ENCODE measurements at regions not wholly inside any gene's neighbourhood (a gene's known extent, or its start where the extent isn't known, plus 50 kb on each side); places are given as distances from the start of the nearest gene placed in this dataset.
"Not testable (repeated sequence)": the region's sequence is repeated elsewhere in the genome, so short reads cannot be mapped to it uniquely, and the experiment has no call there.

- DNase-seq (ENCODE audit: low read depth) = no peak
Observed at GRCh38 chr2:176854062-176854461, 358.5 kb upstream of the HNRNPA3 start.

- no peak for DNase-seq (ENCODE audit: low read depth)
Observed at GRCh38 chr2:176854878-176855277, 357.7 kb upstream of the HNRNPA3 start.

- no peak for DNase-seq (ENCODE audit: low read depth)
Observed at GRCh38 chr2:176856683-176857082, 355.9 kb upstream of the HNRNPA3 start.

- no peak for DNase-seq (ENCODE audit: low read depth)
Observed at GRCh38 chr2:176865336-176865735, 347.3 kb upstream of the HNRNPA3 start.

- no peak for DNase-seq (ENCODE audit: low read depth)
Observed at GRCh38 chr2:176872406-176872805, 340.2 kb upstream of the HNRNPA3 start.

- DNase-seq (ENCODE audit: low read depth) = no peak
Observed at GRCh38 chr2:176873403-176873802, 339.2 kb upstream of the HNRNPA3 start.

- DNase-seq (ENCODE audit: low read depth) = no peak
Observed at GRCh38 chr2:176876493-176877103, 336.0 kb upstream of the HNRNPA3 start.

DNA sequence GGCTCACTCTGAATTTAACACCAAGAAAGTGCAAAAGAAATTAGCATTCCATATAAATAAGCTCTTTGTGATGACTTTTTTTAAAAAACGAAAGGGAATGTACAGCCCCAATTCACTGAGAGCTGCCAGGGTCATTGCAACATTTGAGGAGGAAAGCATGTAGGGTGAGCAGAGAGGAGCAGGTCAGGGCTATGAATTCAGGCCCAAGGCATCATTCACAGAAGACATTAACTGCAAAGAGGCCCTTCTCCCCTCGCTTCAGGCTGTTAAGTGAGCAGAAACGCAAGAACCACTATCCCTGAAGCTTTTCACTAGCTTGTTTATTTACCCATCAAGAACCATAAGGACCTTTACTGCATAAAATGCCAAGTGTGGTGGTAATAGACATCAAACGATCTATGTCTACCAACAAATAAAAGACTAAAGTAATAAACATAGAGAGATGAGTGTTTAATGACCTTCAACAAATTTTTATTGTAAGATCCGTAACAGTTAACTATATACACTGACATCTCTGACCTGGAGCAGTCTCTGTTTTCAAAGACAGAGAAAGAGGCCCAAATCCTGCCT, 333.1 kb upstream of the HNRNPA3 start:
- DNase-seq (ENCODE audit: low read depth) = no peak

DNA sequence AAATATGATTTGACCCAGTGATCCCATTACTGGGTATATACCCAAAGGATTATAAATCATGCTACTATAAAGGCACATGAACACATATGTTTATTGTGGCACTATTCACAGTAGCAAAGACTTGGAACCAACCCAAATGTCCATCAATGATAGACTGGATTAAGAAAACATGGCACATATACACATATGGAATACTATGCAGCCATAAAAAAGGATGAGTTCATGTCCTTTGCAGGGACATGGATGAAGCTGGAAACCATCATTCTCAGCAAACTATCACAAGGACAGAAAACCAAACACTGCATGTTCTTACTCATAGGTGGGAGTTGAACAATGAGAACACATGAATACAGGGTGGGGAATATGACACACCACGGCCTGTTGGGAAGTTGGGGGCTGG, 330.5 kb upstream of the HNRNPA3 start:
- not testable (repeated sequence) for DNase-seq (ENCODE audit: low read depth)

DNA sequence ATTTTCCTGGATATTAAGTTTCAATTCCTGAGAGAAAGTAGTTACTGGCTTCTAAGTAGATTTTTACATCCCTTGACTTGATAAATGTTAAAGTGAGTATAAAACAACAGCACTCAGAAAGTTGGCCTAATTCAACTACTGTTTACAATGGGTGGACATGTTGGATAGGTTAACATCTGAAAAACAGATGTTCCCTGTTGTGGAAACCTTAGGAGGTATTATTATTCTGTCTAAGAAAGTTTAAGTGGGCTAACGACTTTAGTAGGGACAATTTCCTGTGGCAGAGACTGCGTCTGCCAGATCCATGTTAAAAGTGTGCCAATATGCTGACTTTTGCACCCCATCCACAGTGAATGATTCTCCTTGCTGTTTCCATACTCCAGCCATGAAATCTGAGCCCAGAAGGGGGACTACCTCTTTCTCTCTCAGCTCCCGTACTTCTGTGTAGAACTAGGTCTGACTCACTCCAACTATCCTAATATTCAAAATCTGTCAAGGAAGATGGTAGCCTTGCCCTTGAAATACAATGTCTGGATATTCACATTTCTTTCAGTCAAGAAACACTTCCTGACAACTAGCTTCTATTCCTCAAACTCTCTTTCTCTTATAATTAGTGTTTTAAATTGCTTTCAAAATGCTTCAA, 327.5 kb upstream of the HNRNPA3 start:
- no peak for DNase-seq (ENCODE audit: low read depth)

DNA sequence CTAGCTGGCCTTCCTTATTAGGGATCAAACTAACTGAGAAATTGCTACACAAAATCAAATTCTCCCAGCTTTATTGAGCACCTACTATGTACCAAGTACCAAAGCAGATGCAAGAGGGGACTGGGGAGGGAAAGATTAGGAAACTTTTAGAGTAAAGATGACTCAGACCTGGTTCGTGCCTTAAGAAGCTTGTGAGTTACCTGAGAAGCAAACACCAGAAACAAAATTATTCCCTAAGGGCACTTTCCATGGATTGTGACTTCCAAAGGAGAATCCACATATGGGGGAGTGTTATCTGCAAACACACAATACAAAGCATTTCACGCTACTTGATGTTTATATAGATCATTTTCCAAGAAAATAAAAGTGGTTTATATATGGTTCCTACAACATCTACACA, 326.9 kb upstream of the HNRNPA3 start:
- no peak for DNase-seq (ENCODE audit: low read depth)

DNA sequence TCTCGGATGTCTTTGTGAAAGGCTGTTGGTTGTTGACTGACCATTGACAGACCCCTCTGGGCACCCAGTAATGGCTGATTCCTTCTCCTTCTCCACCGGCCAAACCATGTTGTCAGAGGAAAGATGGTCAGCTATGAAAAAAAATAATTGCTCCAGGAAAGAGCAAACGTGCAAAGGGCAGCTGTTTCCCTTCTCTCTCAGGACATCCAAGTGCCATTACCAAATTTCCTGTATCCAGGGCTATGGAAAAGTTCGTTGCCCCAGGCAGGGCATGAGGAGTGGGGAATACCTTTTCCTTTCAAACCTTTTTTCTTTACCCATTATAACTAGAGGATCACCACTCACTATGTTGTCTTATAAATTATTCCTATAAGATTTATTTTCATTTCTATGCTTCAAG, 321.5 kb upstream of the HNRNPA3 start:
- DNase-seq (ENCODE audit: low read depth) = no peak

DNA sequence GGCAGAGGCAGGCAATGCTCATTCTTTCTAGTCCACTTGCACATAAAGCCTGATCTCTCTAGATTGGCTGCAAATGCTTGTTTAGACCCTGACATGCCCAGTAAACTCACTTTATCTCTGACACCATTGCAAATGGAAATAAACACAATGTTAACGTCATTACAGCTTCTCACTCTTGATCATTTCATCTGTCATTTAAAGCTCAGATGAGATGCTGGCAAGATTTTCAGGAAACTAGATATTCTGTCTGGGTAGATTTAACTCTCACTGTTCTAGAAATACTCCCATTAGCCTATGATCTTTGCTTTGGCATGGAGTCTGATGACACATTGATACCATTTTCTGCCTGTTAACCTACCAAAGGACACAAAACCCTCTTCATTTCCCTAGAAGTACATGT, 320.7 kb upstream of the HNRNPA3 start:
- DNase-seq (ENCODE audit: low read depth) = no peak

- DNase-seq (ENCODE audit: low read depth) = no peak
Observed at GRCh38 chr2:176892676-176893226, 319.8 kb upstream of the HNRNPA3 start.

- no peak for DNase-seq (ENCODE audit: low read depth)
Observed at GRCh38 chr2:176895158-176895557, 317.4 kb upstream of the HNRNPA3 start.

DNA sequence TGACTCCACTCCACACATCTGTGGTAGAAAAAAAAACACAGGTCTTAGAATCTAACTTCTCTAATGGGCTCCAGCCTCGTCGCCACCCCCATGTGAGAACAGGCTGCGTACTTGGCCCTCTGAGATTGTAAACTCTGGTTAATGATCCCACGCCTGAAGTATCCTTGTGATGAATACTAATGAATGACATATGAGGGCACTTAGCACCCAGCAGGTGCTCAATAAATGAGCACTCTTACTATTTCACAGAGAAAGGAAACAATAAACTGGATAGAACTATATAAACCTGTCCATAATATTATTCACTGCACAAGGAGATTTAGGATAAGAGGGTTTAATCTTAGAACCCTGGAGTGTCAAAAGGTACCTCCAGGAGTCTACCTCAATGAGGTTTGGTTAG, 310.1 kb upstream of the HNRNPA3 start:
- DNase-seq (ENCODE audit: low read depth) = no peak

GRCh38 chr2:176904053-176904452, 308.5 kb upstream of the HNRNPA3 start:
- DNase-seq (ENCODE audit: low read depth) = not testable (repeated sequence)

- DNase-seq (ENCODE audit: low read depth) = no peak
Observed at GRCh38 chr2:176907341-176907740, 305.3 kb upstream of the HNRNPA3 start.

DNA sequence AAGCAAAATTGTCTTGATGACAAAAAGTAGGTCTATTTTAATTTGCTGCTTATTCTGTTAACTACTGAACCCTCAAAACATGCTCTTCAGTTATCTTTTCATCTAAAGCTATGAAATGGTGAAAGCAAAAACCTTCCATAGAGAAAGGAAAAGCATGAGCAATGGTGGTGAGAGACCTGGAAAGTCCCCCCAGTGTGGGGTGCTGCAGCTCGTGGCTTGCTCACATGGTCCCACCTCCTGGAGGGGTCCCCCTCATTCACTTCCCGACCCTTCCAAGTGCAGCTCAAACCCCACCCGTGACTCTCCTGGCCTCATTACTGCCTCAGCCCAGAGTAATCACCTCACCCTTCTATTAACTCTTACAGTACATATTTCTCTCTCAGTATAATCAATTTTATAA, 301.8 kb upstream of the HNRNPA3 start:
- no peak for DNase-seq (ENCODE audit: low read depth)

DNA sequence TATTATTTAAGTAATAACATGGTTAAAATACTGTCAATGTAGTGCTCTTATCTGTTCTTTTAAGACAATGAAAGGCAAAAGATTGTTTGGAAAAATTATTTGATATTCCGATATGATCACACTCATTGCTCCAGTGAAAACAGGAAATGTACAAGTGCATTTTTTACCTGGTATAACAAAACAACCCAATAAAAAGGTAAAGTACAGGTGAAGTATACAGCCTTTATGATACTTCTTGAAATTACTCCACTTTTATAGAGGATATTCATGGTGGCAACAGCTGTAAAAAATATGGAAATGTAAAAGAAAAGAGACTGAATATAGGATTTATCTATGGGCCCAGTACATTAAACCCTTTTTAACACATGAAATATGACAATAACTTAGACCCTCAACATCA, 298.6 kb upstream of the HNRNPA3 start:
- DNase-seq (ENCODE audit: low read depth) = no peak

- no peak for DNase-seq (ENCODE audit: low read depth)
Observed at GRCh38 chr2:176914371-176914770, 298.2 kb upstream of the HNRNPA3 start.

DNA sequence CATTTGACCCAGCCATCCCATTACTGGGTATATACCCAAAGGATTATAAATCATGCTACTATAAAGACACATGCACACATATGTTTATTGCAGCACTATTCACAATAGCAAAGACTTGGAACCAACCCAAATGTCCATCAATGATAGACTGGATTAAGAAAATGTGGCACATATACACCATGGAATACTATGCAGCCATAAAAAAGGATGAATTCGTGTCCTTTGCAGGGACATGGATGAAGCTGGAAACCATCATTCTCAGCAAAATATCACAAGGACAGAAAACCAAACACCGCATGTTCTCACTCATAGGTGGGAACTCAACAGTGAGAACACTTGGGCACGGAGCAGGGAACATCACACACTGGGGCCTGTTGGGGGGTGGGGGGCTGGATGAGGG, 290.0 kb upstream of the HNRNPA3 start:
- not testable (repeated sequence) for DNase-seq (ENCODE audit: low read depth)

GRCh38 chr2:176923205-176923604, 289.4 kb upstream of the HNRNPA3 start:
- DNase-seq (ENCODE audit: low read depth) = no peak

Measured in stimulated activated CD8-positive, alpha-beta memory T cell treated with anti-CD3 and anti-CD28 coated beads, Interleukin-12 subunit alpha, Interleukin-12 subunit beta, amount 100 ng/mL, for 1 hour (primary cell).